ENCODE measurements at regions not wholly inside any gene's neighbourhood (a gene's known extent, or its start where the extent isn't known, plus 50 kb on each side); places are given as distances from the start of the nearest gene placed in this dataset.

- no peaks in the 10 kb centered on the region for H3K9me3 ChIP-seq
- TF ChIP-seq FOXS1 (CRISPR knock-in tag; IDR thresholded peaks at IDR 0.05) (no peak), CBX2 (IDR thresholded peaks at IDR 0.05; ENCODE audit: borderline replicate concordance, low read depth) (no peak), CTCF (IDR thresholded peaks at IDR 0.05) (no peak), ZSCAN20 (CRISPR knock-in tag; IDR thresholded peaks at IDR 0.05) (no peak)
- DNase-seq (ENCODE audit: low read depth in 1 of 2, low spot score in 1 of 2), result no peak
- no peak overlapping the region for H3K4me3 ChIP-seq
- CTCF ChIA-PET, result no interaction called here
- FAIRE-seq, result no peak
- no peak for ATAC-seq
- no peak overlapping the region for H3K27ac ChIP-seq
- POLR2A ChIA-PET, result no interaction called here
- H3K4me2 ChIP-seq, result no peak overlapping the region
- WGBS (ENCODE audit: missing lambda C conversion rate), result 8% methylated on average over 3 of the region's 3 CpGs
- H3K4me1 ChIP-seq, result no peaks in the 10 kb centered on the region
Measured at GRCh38 chr6:148616841-148617240, 130.0 kb upstream of the UST start.

- no peak for DNase-seq (ENCODE audit: low read depth in 1 of 2, low spot score in 1 of 2)
Measured at GRCh38 chr6:148617530-148617929, 129.3 kb upstream of the UST start.

More at GRCh38 chr6:148617530-148617929, 129.3 kb upstream of the UST start:
- ChIA-PET CTCF (no interaction called here), POLR2A (no interaction called here)
- Histone ChIP-seq H3K4me2 (no peak overlapping the region), H3K9me3 (no peaks in the 10 kb centered on the region), H3K27ac (no peak overlapping the region), H3K4me1 (no peaks in the 10 kb centered on the region), H3K4me3 (no peak overlapping the region)
- TF ChIP-seq REST (IDR thresholded peaks at IDR 0.05) (no peak), ATOH8 (CRISPR knock-in tag; IDR thresholded peaks at IDR 0.05; ENCODE audit: low read depth) (no peak), PBX3 (IDR thresholded peaks at IDR 0.05) (no peak), ELK1 (IDR thresholded peaks at IDR 0.05; ENCODE audit: low read depth, low read length) (no peak), KDM1A (IDR thresholded peaks at IDR 0.05; ENCODE audit: low read depth) (no peak), HDAC2 (IDR thresholded peaks at IDR 0.05) (no peak), RAD21 (conservative IDR thresholded peaks at IDR 0.05 in 1 of 2, IDR thresholded peaks at IDR 0.05 in 1 of 2) (no peak), NPAS2 (CRISPR knock-in tag; IDR thresholded peaks at IDR 0.05; ENCODE audit: borderline replicate concordance) (no peak), CEBPB (IDR thresholded peaks at IDR 0.05) (no peak), EP300 (IDR thresholded peaks at IDR 0.05) (no peak), MAX (IDR thresholded peaks at IDR 0.05) (no peak), HOXB13 (CRISPR knock-in tag; IDR thresholded peaks at IDR 0.05; ENCODE audit: low read depth) (no peak), TFCP2L1 (CRISPR knock-in tag; IDR thresholded peaks at IDR 0.05) (no peak), SREBF2 (IDR thresholded peaks at IDR 0.05) (no peak)
- WGBS (ENCODE audit: missing lambda C conversion rate), result 49% methylated on average over 4 of the region's 4 CpGs
- ATAC-seq (no peak), FAIRE-seq (no peak)

Measured in A549 (cell line).